GM21526 (cell line): ENCODE measurements at regions not wholly inside any gene's neighbourhood (a gene's known extent, or its start where the extent isn't known, plus 50 kb on each side); places are given as distances from the start of the nearest gene placed in this dataset.

Experiments
- ATAC-seq: cut with Tn5 transposase; IDR thresholded peaks from one replicate; pipeline ENCODE4 v1.9.1; 2021; ENCODE audit warnings: moderate library complexity; ENCODE audit not compliant: unreplicated experiment, low FRiP score

- no peak for ATAC-seq
These were observed 423.3 kb downstream of the CMPK2 start for GRCh38 chr2:6442252-6442985.

- no peak for ATAC-seq
These were observed 422.5 kb downstream of the CMPK2 start for GRCh38 chr2:6443061-6443823.

- ATAC-seq = no peak
These were observed 421.2 kb downstream of the CMPK2 start for GRCh38 chr2:6444514-6444913.

- no peak for ATAC-seq
These were observed 420.6 kb downstream of the CMPK2 start for GRCh38 chr2:6445156-6445555.

DNA sequence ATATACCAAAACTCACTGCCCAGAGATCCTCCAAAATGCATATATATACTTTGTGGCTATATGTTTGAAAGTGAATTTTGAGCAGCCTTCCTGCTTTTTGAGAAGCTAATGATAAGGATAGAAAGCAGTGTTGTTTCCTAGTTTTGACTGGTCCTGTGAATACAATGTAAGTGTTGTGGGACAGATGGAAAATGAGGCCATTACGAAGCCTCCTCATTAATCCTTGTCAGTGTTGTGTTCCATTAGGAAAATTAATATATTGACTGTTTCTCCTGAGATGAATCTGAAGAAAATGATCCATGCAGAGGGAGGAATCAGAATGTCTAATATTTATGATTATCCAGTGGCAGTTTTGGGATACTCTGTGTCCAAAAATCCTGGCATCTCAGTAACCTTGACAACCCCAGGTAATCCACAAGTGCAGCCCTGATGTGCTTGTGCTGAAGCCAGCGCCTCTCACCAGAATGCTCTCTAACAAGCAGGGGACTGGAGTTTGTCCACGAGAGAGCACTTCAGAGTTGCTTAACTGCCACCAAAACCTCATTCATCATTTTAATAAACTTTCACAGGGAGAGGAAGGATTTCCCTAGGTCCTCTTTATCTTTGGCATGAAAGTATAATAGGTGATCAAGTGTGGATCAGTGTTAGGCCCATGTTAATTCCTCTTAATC is 418.6 kb downstream of the CMPK2 start:
- no peak for ATAC-seq

GRCh38 chr2:6448893-6449292 is 416.8 kb downstream of the CMPK2 start:
- no peak for ATAC-seq

GRCh38 chr2:6449343-6449742 is 416.4 kb downstream of the CMPK2 start:
- ATAC-seq = no peak

DNA sequence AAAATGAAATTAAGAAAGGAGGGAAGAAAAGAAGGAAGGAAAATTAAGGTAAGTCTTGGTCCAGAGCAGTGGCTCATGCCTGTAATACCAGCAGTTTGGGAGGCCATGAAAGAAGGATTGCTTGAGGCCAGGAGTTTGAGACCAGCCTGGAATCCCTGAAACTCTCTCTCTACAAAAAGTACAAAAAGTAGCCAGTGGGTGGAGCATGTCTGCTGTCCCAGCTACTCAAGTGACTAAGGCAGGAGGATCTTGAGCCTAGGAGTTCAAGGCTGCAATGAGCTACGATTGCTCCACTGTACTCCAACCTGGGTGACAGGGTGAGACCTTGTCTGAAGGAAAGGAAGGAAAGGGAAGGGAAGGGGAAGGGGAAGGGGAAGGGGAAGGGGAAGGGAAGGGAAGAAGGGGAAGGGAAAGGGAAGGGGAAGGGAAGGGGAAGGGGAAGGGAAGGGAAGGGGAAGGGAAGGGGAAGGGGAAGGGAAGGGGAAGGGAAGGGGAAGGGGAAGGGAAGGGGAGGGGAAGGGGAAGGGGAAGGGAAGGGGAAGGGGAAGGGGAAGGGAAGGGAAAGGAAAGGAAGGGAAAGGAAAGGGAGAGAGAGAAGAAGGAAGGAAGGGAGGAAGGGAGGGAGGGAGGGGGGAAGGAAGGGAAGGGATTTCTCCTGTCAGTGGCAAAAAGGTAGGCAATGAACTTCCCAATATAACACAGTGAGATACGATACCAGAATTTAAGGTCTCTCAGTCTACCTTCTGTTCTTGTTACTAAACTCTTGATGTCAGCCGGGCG is 412.8 kb downstream of the CMPK2 start:
- ATAC-seq = no peak

- ATAC-seq = no peak
These were observed 411.3 kb downstream of the CMPK2 start for GRCh38 chr2:6454286-6454990.

- ATAC-seq = no peak
These were observed 406.6 kb downstream of the CMPK2 start for GRCh38 chr2:6459138-6459537.

DNA sequence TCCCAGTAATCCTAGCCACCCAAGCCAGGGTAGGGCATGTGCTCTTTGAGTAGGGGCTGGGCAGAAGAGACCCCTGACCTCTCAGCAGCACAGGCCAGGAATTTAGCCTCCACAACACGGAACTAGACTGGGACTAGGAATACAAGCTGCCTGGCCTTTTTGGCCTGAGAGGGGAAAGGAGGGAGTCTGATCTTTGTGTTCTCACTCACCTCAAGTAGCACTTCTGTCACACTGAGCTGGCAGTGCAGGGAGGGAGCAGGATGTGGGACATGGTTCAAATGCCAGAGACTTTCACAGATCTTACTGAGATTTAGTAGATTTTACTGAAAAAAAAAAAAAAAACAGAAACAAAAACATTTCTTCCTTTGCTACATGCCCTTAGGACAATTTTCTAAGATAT is 395.2 kb downstream of the CMPK2 start:
- no peak for ATAC-seq

GRCh38 chr2:6471419-6471818 is 394.3 kb downstream of the CMPK2 start:
- no peak for ATAC-seq

DNA sequence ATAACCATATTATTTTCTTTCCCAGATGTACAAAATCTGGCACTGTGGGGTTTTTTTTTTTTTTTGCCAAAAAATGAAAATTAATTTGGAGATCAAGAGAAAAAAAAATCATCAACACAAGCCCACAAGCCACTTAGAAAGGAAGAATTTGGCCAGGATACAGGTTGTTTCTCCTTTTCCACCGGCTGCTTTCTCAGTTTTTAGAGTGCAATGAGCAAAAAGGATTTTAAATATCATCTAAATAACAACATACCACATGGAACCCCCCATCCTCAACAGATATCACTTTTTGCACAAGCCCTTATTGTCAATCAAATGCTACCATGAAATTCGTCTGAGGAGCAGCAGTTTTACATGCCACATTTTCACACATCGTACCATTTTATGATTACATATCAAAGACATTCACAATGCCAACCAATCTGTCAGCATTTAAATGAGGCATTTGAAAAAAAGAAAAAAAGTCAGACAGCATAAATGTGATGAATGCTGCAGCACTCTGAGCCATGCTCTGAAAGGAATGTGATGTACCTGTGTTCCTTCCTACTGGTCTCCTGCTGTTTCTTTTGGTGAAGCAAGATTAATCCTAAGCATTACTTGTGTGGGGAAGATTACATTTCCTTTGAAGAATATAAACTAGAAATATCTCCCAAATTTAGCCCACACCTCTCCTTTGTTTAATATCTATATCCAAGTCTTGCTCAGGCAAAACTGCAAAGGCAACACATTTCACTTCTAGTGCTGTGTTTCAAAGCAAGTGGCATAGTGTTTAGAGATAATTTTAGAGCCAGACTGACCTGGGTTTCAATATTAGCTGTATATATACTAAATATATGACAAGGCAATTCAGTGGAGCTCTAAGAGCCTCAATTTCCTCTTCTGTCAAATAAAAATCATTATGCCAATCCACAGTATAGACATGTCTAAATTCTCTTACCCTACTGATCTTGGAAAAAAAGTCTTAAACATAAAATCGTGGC is 391.3 kb downstream of the CMPK2 start:
- ATAC-seq = peak; percentile 51

DNA sequence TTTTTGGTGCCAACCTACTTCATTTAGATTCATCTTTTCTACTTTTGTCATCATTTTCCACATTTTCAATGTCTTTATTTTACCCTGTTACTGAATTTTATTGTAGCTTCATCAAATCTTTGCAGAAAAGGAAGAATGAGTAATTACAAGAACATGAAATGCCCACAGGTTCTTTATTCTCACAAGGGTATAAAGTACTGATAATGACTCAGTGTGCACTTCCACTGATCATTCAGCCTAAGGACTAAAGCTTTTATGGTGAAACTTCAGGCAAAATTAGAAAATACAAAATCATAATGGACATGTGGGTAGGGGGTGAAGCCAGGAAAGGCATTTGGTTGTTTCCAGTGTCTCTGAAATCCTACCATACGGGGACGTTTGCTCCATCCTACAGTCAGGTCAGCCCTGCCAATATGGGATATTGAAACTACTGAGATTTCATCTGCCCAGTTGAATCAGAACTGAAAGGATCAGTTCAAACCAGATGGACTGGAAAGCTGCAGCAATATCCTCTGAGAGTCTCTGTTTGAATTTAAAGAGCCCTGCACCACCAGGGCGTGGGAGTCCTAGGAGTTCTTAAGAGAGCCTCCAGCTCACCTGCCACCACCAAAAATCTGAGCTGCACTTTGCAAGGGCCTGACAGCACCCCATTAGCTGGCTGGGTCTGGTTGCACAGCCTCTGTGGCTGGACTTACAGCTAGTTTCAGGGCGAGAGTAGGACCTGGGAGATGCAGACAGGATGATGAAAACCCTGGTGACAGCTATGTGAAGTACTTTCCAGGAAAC is 390.4 kb downstream of the CMPK2 start:
- peak; percentile 67 for ATAC-seq

GRCh38 chr2:6480514-6480913 is 385.2 kb downstream of the CMPK2 start:
- no peak for ATAC-seq

GRCh38 chr2:6482256-6482655 is 383.5 kb downstream of the CMPK2 start:
- ATAC-seq = no peak

- no peak for ATAC-seq
These were observed 377.9 kb downstream of the CMPK2 start for GRCh38 chr2:6487765-6488164.

DNA sequence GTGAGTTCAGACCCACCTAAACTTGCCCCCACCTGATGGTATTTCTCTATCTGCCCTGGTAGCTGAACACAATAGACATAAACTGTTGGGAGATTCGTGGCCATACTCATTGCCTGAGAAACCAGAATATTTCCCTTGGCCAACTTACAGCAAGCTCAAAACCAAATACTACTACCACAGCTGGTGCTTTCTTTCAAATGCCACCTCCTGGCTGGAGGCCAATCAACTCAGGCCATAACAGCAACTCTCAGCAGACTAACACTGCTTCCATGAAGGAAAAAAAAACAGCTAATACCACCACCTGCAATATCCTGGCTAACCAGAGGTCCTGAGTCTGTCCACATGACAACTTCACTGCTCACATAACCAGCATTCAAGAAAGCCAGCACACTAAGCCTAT is 373.1 kb downstream of the CMPK2 start:
- no peak for ATAC-seq
